Esophagus muscularis mucosa (tissue), 4 donors: ENCODE measurements at regions not wholly inside any gene's neighbourhood (a gene's known extent, or its start where the extent isn't known, plus 50 kb on each side); places are given as distances from the start of the nearest gene placed in this dataset.

ENCODE experiments used
- DNase-seq: peaks from one replicate; pipeline ENCODE4 v3.0.0-alpha.2; 2017; ENCODE audit errors: extremely low spot score
- H3K27ac ChIP-seq, 4 donors: fragments of 200-600 bp; sonication (generic); replicated peaks in 1 of 4; 1 replicate in 3 of 4; 2 replicates in 1 of 4; pipeline ENCODE4 v1.5.1; 2016 to 2019; ENCODE audit warnings: mild to moderate bottlenecking in 1 of 4
- H3K27me3 ChIP-seq, 4 donors: fragments of 200-600 bp; sonication (generic); one replicate each; pipeline versions ENCODE4 v1.5.1 to v1.6.0; 2016 to 2019
- H3K36me3 ChIP-seq, 4 donors: fragments of 200-600 bp; sonication (generic); one replicate each; pipeline ENCODE4 v1.5.1; 2016 to 2019
- H3K4me1 ChIP-seq, 4 donors: fragments of 200-600 bp; sonication (generic); one replicate each; pipeline ENCODE4 v1.5.1; 2016 to 2019
- H3K4me3 ChIP-seq, 4 donors: fragments of 200-600 bp; sonication (generic); 1 replicate in 2 of 4; 2 replicates in 2 of 4; pipeline ENCODE4 v1.5.1; 2016 to 2019; ENCODE audit warnings: mild to moderate bottlenecking in 4 of 4, moderate library complexity in 1 of 4
- H3K9me3 ChIP-seq, 4 donors: fragments of 200-600 bp; sonication (generic); 1 replicate in 3 of 4; 2 replicates in 1 of 4; pipeline ENCODE4 v1.5.1; 2016 to 2019
- CTCF ChIP-seq, 3 experiments: fragments of 200-600 bp in 2 of 3; fragments of 450-650 bp in 1 of 3; sonication (generic) in 2 of 3; IDR thresholded peaks; one replicate each; pipeline ENCODE4 v1.5.1; 2017 to 2019; ENCODE audit warnings: antibody characterized with exemption in 3 of 3, mild to moderate bottlenecking in 2 of 3, moderate library complexity in 1 of 3
- EP300 ChIP-seq: sonication (generic); formaldehyde crosslinking; IDR thresholded peaks from one replicate; pipeline ENCODE4 v1.6.1; 2017; ENCODE audit warnings: antibody characterized with exemption
- POLR2A ChIP-seq: fragments of 450-650 bp; IDR thresholded peaks from one replicate; pipeline ENCODE4 v1.6.1; 2017; ENCODE audit warnings: antibody characterized with exemption, moderate library complexity, mild to moderate bottlenecking, low read depth
- POLR2AphosphoS5 ChIP-seq, 2 donors: sonication (generic); formaldehyde crosslinking; IDR thresholded peaks; one replicate each; pipeline ENCODE4 v1.6.1; 2017; ENCODE audit warnings: antibody characterized with exemption in 2 of 2
- WGBS: methylation state at CpG from one replicate; pipeline ENCODE4 v1.1.5; 2018; 5-methylcytosine and 5-hydroxymethylcytosine counted together
- intact Hi-C: fragments of 100-400 bp; cut with DNase I; formaldehyde crosslinking; loops from one replicate; pipeline ENCODE4 v1.15.1; 2023

GRCh38 chr15:97597801-97598200 lies 362.7 kb upstream of the ARRDC4 start:
- TF ChIP-seq POLR2AphosphoS5 (IDR thresholded peaks at IDR 0.05) (no peak), CTCF (IDR thresholded peaks at IDR 0.05) (no peak), POLR2A (no peak), EP300 (no peak)
- Histone ChIP-seq H3K4me3 (no peak overlapping the region), H3K27me3 (no peaks in the 10 kb centered on the region), H3K36me3 (no peaks in the 10 kb centered on the region), H3K27ac (no peak overlapping the region), H3K4me1 (no peaks in the 10 kb centered on the region), H3K9me3 (no peaks in the 10 kb centered on the region)
- DNase-seq: no peak
- intact Hi-C loops: no loop called here
- WGBS: 88% methylated on average over 5 of the region's 5 CpGs

DNA sequence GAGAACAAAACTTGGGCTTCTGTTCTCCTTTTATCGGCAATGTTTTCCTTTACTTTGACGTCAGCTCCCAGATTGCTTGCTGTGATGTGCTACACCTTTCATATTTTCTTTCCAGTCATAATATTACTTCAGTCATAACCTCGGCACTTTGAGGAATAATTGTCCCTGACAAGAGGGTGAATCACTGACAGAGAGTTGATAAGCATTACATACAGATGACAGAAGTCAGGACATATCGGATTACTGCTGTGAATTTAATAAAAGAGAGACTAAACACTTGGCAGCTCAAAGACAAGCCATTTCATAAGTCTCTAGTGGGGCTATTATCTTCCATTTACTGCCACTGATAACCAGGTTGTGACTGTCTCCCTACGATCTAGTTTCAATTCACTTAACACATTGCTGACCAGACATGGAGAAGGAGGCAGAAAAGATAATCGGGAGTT lies 362.1 kb upstream of the ARRDC4 start:
- TF ChIP-seq POLR2A (no peak), CTCF (IDR thresholded peaks at IDR 0.05) (no peak), EP300 (no peak), POLR2AphosphoS5 (IDR thresholded peaks at IDR 0.05) (no peak)
- no peak for DNase-seq
- no peak overlapping the region for H3K27ac ChIP-seq
- no peak overlapping the region for H3K4me3 ChIP-seq
- H3K9me3 ChIP-seq: no peaks in the 10 kb centered on the region
- no peaks in the 10 kb centered on the region for H3K27me3 ChIP-seq
- intact Hi-C loops: no loop called here
- WGBS: 72% methylated on average over 6 of the region's 6 CpGs
- no peaks in the 10 kb centered on the region for H3K36me3 ChIP-seq
- H3K4me1 ChIP-seq: no peaks in the 10 kb centered on the region

DNA sequence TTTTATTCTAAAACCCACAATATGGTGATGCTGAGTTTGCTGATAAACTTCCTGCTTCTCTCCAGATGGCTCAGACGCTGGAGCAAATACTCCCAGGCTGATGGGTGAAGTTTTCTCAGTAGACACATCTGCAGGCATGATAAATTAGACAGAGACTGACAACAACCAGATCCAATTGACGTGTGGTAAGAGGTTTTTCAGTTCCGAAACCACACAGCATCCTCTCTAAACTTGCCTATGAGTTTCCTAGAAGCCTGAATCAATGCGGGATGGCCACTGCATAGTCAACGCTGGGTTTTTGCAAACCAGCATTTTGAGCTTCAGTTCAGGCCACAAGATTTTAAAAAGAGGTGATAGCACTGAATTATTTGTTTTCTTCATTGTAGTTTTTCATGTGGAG lies 360.3 kb upstream of the ARRDC4 start:
- no peaks in the 10 kb centered on the region for H3K27me3 ChIP-seq
- intact Hi-C loops: no loop called here
- no peaks in the 10 kb centered on the region for H3K9me3 ChIP-seq
- WGBS: 83% methylated on average over 5 of the region's 5 CpGs
- no peaks in the 10 kb centered on the region for H3K4me1 ChIP-seq
- TF ChIP-seq POLR2AphosphoS5 (IDR thresholded peaks at IDR 0.05): no peak
- no peak for TF ChIP-seq EP300
- no peak for TF ChIP-seq CTCF (IDR thresholded peaks at IDR 0.05)
- no peak for TF ChIP-seq POLR2A
- no peaks in the 10 kb centered on the region for H3K36me3 ChIP-seq
- no peak overlapping the region for H3K4me3 ChIP-seq
- no peak overlapping the region for H3K27ac ChIP-seq
- no peak for DNase-seq

DNA sequence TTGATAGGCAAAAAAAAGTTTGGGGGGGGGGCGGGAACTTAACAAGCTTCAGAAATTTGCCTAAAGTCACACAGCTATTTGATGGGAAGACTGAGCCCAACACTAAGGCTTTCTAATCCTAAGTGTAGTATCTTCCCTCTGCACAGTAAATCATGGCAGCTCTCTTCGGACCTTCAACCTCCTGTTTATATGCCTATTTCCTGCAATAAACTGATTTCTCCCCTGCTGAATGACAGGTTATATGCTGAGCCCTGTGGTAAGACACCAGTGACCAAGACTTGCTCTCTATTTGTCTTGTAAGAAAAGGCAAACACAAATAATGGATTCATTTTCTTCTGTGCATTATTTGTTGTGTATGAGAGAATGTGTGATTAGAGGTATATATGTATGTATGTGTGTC lies 355.8 kb upstream of the ARRDC4 start:
- intact Hi-C loops: no loop called here
- Histone ChIP-seq H3K4me3 (no peak overlapping the region), H3K27me3 (no peaks in the 10 kb centered on the region), H3K27ac (no peak overlapping the region), H3K4me1 (no peaks in the 10 kb centered on the region), H3K9me3 (no peaks in the 10 kb centered on the region), H3K36me3 (no peaks in the 10 kb centered on the region)
- 58% methylated on average over 2 of the region's 2 CpGs for whole genome bisulfite sequencing
- no peak for DNase-seq
- TF ChIP-seq EP300 (no peak), CTCF (IDR thresholded peaks at IDR 0.05) (no peak), POLR2AphosphoS5 (IDR thresholded peaks at IDR 0.05) (no peak), POLR2A (no peak)

- intact Hi-C loops: no loop called here
- Histone ChIP-seq H3K9me3 (peaks cover 0 to 11% (median 8%) of the 10 kb centered on the region in 4 donors), H3K27ac (no peak overlapping the region), H3K4me3 (no peak overlapping the region), H3K4me1 (no peaks in the 10 kb centered on the region), H3K36me3 (no peaks in the 10 kb centered on the region), H3K27me3 (no peaks in the 10 kb centered on the region)
- 83% methylated on average over 1 of the region's 1 CpG for WGBS
- DNase-seq: no peak
- TF ChIP-seq POLR2A (no peak), POLR2AphosphoS5 (IDR thresholded peaks at IDR 0.05) (no peak), EP300 (no peak), CTCF (IDR thresholded peaks at IDR 0.05) (no peak)
These were observed 345.4 kb upstream of the ARRDC4 start for GRCh38 chr15:97615114-97615513.
